DMS 273 (cell line): ENCODE measurements at regions not wholly inside any gene's neighbourhood (a gene's known extent, or its start where the extent isn't known, plus 50 kb on each side); places are given as distances from the start of the nearest gene placed in this dataset.
"Not testable (repeated sequence)": the region's sequence is repeated elsewhere in the genome, so short reads cannot be mapped to it uniquely, and the experiment has no call there.

ENCODE experiments used
- DNase-seq: peaks from one replicate; lab custom pipeline; 2025; ENCODE audit not compliant: unreplicated experiment; lab: John Stamatoyannopoulos, UW

DNA sequence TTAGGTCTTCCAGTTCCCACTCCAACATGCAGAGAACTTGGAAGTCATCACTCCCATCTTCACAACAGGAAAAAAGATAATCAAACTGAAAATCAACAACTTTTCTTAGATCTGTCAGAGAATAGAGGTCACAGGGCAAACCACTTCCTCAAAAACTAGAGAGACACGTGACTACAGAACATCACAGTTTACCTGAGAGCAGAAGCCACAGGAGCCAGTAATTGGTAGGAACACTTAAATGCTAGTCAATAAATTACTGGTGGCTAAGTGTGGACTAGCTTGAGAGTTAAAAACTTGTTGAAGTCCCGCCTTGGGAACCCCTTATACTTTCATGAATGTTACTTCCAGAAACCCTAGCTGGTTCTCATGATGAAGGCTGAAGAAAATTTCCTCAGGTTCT lies 81.1 kb downstream of the THSD1 start:
- DNase-seq: not testable (repeated sequence)

DNA sequence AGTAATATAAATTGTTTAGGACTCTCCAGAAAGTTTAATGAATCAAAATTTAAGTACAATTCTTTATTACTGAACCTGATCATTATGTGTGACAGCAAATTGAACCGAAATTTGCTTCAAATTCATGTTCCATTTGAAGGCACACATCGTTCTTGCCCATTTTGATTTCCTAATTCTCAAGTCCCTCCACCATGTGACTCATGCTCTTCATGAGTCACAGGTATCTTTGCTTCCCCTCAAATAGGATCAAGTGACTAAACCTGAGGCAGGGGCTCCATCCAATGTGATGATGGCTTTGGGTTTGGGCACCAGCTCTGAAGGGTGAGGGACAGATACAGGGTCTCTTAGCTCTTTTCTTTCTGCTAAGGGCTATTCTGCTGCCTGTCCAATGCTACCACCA lies 86.1 kb downstream of the THSD1 start:
- no peak for DNase-seq

DNA sequence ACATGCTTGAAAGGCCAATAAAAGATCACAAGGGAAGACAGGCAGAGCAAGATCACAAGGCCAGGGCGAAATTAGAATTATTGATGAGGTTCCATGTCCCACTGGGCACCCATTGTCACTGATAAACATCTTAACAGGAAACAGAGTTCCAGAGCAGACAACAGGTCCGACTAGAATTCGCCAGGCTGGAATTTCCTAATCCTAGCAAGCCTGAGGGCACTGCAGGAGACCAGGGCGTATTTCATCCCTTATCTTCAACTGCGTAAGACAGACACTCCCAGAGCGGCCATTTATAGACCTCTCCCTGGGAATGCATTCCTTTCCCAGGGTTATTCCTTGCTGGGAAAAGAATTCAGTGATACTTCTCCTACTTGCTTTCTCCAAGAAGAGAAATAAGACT lies 96.1 kb downstream of the THSD1 start:
- DNase-seq: not testable (repeated sequence)

DNA sequence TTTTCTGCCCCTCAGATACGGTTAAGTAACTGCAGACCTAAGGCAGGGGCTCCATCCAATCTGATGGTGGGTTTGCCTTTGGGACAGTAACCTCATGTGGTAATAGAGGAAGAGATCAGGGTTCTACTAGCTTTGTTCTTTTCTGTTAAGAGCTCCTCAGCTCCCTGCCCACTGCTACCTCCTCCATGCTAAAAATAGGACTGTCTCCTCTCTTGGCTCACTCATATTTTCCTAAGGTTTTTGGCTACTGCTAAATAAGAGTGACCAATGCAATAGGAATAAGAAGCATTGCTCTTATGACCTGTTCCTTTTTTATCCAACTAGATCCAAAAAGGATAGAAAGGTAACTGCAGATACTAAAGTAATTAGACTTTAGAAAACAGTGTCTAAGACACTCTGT lies 99.6 kb downstream of the THSD1 start:
- DNase-seq: not testable (repeated sequence)

DNA sequence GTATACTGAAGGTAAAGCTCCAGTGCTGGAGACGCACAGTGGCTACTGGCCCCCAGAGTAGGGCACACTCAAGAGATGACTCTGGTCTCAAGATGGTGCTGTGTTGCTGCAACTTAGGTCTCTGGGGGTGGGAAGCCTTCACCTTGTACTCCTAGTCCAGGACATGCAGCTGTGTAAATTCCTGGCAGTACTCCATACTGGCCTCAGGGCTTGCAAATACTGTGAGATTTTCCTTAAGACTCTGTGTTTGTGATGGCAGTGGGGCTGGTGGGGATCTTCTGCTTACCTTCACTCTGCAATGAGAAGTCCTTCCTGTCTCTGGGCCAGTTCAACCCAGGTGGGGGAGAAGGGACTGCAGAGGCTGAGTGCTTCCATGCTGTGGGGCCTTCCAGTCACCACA lies 102.9 kb downstream of the THSD1 start:
- not testable (repeated sequence) for DNase-seq

DNA sequence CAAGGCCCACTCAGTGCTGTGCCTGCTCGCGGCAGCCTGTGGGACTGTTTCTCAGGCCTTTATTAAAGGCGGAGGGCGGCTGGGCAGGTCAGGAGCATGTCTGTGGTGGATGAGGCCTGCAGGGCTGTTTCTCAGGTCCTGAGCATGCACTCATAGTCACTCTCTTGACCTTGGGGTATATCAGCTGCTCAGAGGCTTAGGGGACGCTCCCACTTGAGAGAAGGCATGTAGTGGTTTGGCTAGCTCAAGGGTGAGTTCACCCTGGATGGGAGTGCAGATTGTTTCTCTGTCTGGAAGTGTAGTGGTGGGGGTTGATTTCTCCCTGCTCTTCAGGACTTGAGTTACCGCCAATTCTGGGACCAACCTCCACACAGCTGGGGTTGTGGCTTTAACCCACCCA lies 103.3 kb downstream of the THSD1 start:
- DNase-seq: not testable (repeated sequence)

DNA sequence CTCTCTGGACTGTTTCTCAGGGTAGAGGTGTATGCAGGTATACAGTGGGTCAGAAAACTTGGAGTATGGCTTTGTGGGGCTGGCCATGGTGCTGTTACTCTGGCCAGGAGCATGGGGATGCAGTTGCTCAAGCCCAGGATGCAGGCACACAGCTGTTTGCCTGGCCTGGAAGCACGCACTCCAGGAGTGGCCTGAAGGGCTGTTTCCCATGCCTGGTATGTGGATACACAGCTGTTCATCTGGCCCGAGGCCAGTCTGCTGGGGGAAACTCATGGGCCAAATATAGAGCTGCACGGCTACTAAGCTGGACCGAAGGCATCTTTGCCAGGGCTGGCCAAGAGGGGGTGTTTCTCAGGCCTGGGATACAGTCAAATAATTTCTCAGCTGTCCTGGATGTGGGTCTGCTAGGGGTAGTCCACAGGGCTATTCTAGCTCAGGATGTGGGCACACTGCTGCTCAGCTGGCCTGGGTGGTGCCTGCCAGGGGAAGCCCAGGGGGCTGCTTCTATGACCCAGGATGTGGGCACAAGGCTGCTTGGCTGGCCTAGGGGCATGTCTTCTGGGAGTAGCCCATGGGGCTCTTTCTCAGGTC lies 104.1 kb downstream of the THSD1 start:
- not testable (repeated sequence) for DNase-seq

DNA sequence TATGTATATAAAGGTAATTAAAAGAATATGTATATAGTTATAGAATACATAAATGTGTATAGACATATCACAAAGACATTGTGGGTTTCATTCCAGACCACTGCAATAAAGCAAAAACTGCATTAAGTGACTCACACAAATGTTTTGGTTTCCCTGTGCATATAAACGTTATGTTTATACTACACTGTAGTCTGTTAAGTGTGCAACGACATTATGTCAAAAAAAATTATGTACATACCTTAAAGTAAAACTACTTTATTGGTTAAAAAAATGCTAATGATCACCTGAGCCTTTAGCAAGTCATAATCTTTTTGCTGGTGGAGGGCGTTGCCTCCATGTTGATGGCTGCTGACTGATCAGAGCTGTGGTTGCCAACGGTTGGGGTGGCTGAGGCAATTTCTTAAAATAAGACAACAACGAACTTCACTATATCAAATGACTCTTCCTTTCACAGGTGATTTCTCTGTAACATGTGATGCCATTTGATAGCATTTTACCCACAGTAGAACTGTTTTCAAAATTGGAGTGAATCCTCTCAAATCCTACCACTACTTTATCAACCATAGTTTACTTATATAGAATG lies 107.8 kb downstream of the THSD1 start:
- DNase-seq: not testable (repeated sequence)

DNA sequence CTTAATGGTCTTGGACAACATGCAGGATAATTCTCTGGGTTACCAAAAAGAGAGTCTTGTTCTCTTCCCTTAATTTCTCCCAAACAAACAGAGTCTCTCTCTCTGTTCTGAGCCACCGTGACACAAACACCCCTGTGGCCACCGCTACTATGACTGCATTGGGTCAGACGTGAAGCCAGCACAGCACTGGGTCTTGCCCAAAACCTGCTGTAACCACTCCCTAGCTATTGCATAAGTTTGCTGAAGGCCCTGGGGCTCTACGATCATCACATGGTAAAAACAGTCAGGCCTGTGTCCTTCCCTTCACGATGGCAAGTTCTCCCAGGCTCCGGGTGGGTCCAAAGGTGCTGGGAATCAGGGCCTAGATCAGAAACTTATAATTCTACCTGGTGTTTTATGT lies 117.1 kb downstream of the THSD1 start:
- DNase-seq: not testable (repeated sequence)

DNA sequence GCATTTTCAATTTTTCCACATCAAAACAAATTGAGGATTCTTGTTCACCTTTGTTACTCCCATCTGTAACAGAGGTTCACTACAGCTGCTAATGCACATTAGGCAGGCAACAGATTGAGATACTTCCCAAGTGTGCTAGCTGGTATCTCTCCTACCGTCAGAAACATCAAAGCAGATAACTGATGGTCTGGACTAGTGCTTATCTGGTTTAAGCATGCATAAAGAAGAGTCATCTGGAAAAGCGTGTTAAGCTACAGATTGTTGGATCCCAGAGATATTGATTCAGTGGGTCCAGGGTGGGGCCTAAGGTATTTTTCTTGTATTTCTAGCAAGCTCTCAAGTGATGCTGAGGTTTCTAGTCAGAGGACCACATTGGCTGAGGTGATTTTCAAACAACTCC lies 122.0 kb upstream of the NEK3 start:
- not testable (repeated sequence) for DNase-seq

DNA sequence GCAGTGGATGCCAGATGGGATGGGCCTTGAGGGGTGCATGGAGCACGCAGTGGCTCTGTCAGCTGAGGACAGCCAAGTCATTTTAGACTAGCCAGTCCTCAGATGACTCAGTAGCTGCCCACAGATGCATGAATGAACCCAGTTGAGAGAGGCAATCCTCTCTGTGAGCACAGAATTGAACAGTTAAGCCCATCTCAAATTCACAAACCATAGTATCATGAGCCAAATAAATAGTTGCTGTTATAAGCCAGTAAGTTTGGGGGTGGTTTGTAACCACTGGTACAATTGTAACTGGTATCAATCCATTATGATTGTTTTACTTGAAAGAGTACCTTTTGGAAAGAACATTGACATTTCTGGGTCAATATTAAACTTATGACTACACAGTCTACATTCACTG lies 120.0 kb upstream of the NEK3 start:
- not testable (repeated sequence) for DNase-seq

DNA sequence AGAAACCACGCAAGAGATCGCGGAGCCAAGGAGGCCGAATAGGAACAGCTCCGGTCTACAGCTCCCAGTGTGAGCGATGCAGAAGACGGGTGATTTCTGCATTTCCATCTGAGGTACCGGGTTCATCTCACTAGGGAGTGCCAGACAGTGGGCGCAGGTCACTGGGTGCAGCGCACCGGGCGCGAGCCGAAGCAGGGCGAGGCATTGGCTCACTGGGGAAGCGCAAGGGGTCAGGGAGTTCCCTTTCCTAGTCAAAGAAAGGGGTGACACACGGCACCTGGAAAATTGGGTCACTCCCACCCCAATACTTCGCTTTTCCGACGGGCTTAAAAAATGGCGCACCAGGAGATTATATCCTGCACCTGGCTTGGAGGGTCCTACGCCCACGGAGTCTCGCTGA lies 94.9 kb upstream of the NEK3 start:
- not testable (repeated sequence) for DNase-seq

DNA sequence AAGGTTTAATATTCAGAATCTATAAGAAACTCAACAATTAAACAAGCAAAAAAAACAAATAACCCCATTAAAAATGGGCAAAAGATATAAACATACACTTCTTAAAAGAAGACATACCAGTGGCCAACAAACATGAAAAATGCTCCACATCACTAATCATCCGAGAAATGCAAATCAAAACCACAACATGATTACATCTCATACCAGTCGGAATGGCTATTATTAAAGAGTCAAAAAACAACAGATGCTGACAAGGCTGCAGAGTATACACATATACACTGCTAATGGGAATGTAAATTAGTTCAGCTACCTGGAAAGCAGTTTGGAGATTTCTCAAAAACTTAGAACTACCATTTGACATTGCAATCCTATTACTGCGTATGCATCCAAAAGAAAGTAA lies 81.4 kb upstream of the NEK3 start:
- DNase-seq: peak; percentile 4

DNA sequence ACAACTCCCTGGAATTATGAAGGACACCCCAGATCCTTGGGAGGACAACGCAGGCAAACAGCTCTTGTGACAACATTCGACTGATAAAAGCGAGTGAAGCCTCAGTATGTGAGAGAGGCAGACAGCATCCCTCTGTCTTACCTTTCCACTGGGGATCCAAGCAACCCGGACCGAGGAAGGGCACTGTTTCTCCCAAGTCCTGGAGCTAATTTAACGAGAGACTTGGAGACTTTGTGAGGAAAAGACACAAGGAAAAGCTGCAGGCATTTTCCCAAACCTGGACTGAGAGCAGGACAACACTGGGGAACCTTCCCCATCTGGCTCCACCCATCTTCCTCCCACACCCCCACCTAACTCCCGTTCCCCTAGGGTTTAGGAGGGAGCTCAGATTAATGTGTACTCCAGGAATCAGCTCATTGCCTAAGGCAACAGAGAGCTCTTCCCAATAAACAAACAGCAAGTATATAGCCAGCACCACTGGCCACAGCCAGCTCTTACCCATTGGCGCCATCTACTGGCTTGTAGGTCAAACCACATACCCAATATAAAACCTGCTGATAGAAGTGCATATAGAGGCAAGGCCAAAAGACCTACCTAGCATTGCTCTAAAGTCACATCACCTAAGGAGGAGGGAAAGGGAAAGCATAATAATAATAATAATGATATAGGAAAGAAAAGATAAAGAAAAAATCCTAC lies 76.7 kb upstream of the NEK3 start:
- peak; percentile 72 for DNase-seq

DNA sequence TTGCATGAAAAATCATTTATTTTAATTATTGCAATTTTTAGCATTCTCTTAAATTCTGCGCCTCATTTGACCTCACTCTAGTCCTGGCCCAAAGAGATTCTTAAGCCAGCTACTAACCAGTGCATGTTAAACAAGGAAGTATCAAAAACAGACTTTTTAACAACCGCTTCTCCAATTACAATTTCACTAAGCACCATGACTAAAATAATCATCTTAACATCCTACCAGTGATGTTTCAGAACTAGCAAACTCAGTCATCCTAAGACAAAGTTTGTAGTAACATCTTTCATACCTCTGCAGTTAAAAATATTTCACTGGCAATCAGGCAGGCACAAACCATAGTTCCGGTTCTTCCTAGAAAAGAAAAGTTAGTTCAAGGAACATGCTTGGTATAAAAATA lies 75.5 kb upstream of the NEK3 start:
- not testable (repeated sequence) for DNase-seq

DNA sequence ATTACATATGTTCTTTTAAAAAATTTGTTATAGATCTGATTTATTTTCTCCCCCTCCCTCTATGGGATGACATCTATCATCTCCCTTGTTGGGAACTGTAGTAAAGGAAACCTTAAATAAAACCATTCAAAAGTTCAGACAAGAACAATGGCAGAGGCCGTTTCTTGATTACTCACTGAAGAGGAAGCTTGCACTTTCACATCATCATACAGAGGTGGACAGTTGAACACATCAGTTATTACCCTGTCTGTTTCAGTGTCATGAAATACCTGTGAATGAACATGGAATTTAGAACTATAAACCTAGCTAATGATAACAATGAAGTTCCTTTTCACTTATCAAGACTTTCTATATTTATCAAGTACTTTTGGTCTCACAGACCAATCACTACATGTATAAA lies 63.7 kb upstream of the NEK3 start:
- not testable (repeated sequence) for DNase-seq

DNA sequence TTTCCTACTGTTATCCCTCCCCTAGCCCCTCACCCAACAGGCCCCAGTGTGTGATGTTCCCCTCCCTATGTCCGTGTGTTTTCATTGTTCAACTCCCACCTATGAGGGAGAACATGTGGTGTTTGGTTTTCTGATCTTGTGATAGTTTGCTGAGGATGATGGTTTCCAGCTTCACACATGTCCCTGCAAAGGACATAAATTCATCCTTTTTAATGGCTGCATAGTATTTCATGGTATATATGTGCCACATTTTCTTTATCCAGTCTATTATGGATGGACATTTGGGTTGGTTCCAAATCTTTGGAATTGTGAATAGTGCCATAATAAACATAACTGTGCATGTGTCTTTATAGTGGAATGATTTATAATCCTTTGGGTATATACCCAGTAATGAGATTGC lies 54.5 kb upstream of the NEK3 start:
- not testable (repeated sequence) for DNase-seq

DNA sequence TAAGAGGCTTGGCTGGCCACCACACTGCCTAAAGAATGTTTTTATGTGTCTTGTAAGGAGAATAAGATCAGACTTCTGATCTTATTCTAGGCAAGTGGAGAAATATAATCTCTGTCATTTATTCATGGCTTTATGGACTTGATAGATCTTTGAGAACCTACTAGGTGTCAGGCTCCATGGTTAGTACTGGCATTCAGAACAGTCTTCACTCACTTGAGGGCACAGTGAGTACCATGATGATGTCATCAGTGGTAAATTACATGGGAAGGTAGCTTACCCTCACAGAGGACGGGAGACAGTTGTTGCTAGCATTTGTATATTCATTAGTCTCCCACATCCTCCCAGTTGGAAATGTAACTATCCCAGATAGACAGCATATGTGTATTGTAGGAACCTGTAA lies 53.5 kb upstream of the NEK3 start:
- DNase-seq: not testable (repeated sequence)

DNA sequence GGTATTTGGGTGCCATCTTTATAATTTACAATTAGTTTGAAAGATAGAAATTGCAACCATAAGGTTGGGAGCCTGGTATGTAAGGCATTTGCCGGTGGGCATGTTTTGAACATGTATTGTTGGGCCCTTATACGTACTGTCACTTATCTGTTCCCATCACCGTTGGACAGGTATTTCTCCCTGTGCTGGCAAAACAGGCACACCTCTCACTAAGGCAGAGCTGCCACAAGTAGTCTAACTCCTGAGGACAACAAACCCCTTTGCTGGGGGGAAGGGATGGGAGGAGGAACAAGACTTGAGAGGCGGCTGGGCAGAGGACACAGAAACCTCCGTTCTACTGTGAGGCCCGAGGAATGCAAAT lies 52.0 kb upstream of the NEK3 start:
- not testable (repeated sequence) for DNase-seq

DNA sequence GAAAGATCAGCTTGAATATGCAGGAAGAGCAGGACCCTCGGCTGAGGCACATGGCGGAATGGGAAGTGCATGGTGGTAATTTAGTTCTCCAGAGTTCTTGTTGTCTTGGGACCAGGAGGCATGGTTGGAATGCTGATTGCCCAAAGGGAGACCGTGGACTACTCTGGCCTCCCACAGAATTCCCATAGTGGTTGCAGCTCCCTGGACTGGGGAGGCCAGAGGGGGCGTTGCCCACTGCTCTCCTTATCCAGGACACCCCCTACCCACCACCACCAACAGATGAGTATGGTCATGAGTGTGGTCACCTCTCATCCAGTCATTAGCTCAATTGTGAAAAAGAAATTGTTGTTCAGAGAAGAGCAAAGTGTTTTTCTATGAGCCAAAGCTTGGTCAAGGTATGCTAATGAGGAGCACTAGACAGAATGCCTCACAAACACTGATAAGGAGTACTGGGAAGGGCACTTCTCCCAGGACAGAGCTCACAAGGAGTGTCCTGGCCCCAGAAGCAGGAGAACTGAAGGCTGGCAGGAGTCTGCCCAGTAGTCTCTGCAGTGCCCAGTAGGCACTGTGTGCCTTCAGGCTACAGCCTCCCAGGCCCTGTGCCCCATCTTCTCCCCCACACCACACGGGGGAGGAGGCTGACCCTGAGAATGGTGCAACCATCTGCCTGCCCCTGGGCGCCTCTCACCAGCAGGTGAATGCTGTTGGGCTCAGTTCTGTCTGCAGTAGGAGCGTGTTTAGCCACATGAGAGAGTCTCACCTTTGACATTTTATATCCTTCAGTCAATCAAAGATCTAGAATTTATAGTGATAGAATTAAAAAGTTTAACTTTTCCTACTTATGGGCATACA lies 51.4 kb upstream of the NEK3 start:
- not testable (repeated sequence) for DNase-seq
